Gastrocnemius medialis (tissue), 4 donors: ENCODE measurements at regions not wholly inside any gene's neighbourhood (a gene's known extent, or its start where the extent isn't known, plus 50 kb on each side); places are given as distances from the start of the nearest gene placed in this dataset.

ENCODE experiments used
- ATAC-seq, 2 donors: fragments of 150-250 bp; one replicate each; pipeline ENCODE4 v1.9.1; 2016
- DNase-seq, 2 donors: peaks; one replicate each; pipeline ENCODE4 v3.0.0-alpha.2; 2019
- H3K27ac ChIP-seq, 4 donors: fragments of 200-600 bp; sonication (generic); 1 replicate in 1 of 4; 2 replicates in 3 of 4; pipeline ENCODE4 v1.5.1; 2016 to 2018; ENCODE audit warnings: mild to moderate bottlenecking in 2 of 4, moderate library complexity in 1 of 4
- H3K27me3 ChIP-seq, 3 donors: fragments of 200-600 bp; sonication (generic) in 2 of 3; 1 replicate in 1 of 3; 2 replicates in 2 of 3; pipeline versions ENCODE4 v1.5.1 to v1.6.0; 2016 to 2019; ENCODE audit warnings: mild to moderate bottlenecking in 1 of 3, moderate library complexity in 1 of 3
- H3K36me3 ChIP-seq, 2 donors: fragments of 200-600 bp; sonication (generic) in 1 of 2; one replicate each; pipeline ENCODE4 v1.5.1; 2017 to 2018
- H3K4me1 ChIP-seq, 2 donors: fragments of 200-600 bp; sonication (generic) in 1 of 2; one replicate each; pipeline ENCODE4 v1.5.1; 2016 to 2017; ENCODE audit warnings: mild to moderate bottlenecking in 2 of 2
- H3K4me3 ChIP-seq, 4 donors: fragments of 200-600 bp; sonication (generic) in 3 of 4; 1 replicate in 1 of 4; 2 replicates in 3 of 4; pipeline ENCODE4 v1.5.1; 2016 to 2019; ENCODE audit warnings: mild to moderate bottlenecking in 2 of 4
- H3K9me3 ChIP-seq, 3 donors: fragments of 200-600 bp; sonication (generic) in 2 of 3; 1 replicate in 1 of 3; 2 replicates in 2 of 3; pipeline ENCODE4 v1.5.1; 2016 to 2019
- CTCF ChIP-seq, 5 experiments: fragments of 450-650 bp in 3 of 5; fragments of 200-600 bp in 2 of 5; sonication (generic) in 2 of 5; IDR thresholded peaks in 4 of 5; conservative IDR thresholded peaks in 1 of 5; 1 replicate in 4 of 5; 2 replicates in 1 of 5; pipeline ENCODE4 v1.5.1; 2016 to 2019; ENCODE audit warnings: antibody characterized with exemption in 5 of 5, mild to moderate bottlenecking in 3 of 5, moderate library complexity in 3 of 5
- POLR2A ChIP-seq, 2 donors: fragments of 450-650 bp; IDR thresholded peaks; one replicate each; pipeline ENCODE4 v1.6.1; 2017; ENCODE audit warnings: antibody characterized with exemption in 2 of 2, mild to moderate bottlenecking in 2 of 2, moderate library complexity in 2 of 2
- in situ Hi-C, 4 donors: fragments of 200-750 bp; cut with MboI; loops; one replicate each; pipeline versions ENCODE4 v1.15.0 to v1.8.0; 2017; ENCODE audit warnings: low sequenced_read_pairs in 4 of 4
- intact Hi-C: fragments of 100-400 bp; cut with DNase I; formaldehyde crosslinking; loops from one replicate; pipeline ENCODE4 v1.15.1; 2023; ENCODE audit warnings: low total_unique reads

GRCh38 chr3:78178209-78178608 lies 1138.3 kb downstream of the ROBO2 start:
- no peak overlapping the region for H3K27ac ChIP-seq
- no peak overlapping the region for H3K4me3 ChIP-seq
- no peaks in the 10 kb centered on the region for H3K9me3 ChIP-seq
- no peak for DNase-seq
- intact Hi-C loops, result no loop called here
- ATAC-seq, result no peak
- H3K27me3 ChIP-seq, result no peaks in the 10 kb centered on the region
- no peak for TF ChIP-seq CTCF (IDR thresholded peaks at IDR 0.05 in 4 of 5, conservative IDR thresholded peaks at IDR 0.05 in 1 of 5)
- TF ChIP-seq POLR2A (IDR thresholded peaks at IDR 0.05), result no peak
- in situ Hi-C loops, result no loop called here
- no peaks in the 10 kb centered on the region for H3K4me1 ChIP-seq
- H3K36me3 ChIP-seq, result no peaks in the 10 kb centered on the region

- Histone ChIP-seq H3K9me3 (no peaks in the 10 kb centered on the region), H3K4me3 (no peak overlapping the region), H3K4me1 (no peaks in the 10 kb centered on the region), H3K27ac (no peak overlapping the region), H3K27me3 (no peaks in the 10 kb centered on the region), H3K36me3 (no peaks in the 10 kb centered on the region)
- ATAC-seq (no peak), DNase-seq (no peak)
- TF ChIP-seq CTCF (IDR thresholded peaks at IDR 0.05 in 4 of 5, conservative IDR thresholded peaks at IDR 0.05 in 1 of 5) (no peak), POLR2A (IDR thresholded peaks at IDR 0.05) (no peak)
- intact Hi-C loops (no loop called here), in situ Hi-C loops (no loop called here)
These were observed 1139.0 kb downstream of the ROBO2 start for GRCh38 chr3:78178740-78179363.

GRCh38 chr3:78183906-78184599 lies 1144.2 kb downstream of the ROBO2 start:
- intact Hi-C loops (no loop called here), in situ Hi-C loops (no loop called here)
- no peak for ATAC-seq
- no peaks in the 10 kb centered on the region for H3K9me3 ChIP-seq
- TF ChIP-seq POLR2A (IDR thresholded peaks at IDR 0.05) (no peak), CTCF (IDR thresholded peaks at IDR 0.05 in 4 of 5, conservative IDR thresholded peaks at IDR 0.05 in 1 of 5) (no peak)
- H3K27ac ChIP-seq, result no peak overlapping the region
- no peaks in the 10 kb centered on the region for H3K4me1 ChIP-seq
- H3K36me3 ChIP-seq, result no peaks in the 10 kb centered on the region
- H3K4me3 ChIP-seq, result no peak overlapping the region
- no peaks in the 10 kb centered on the region for H3K27me3 ChIP-seq
- no peak for DNase-seq

- no peak overlapping the region for H3K4me3 ChIP-seq
- DNase-seq (no peak), ATAC-seq (no peak)
- in situ Hi-C loops, result no loop called here
- no peak for TF ChIP-seq POLR2A (IDR thresholded peaks at IDR 0.05)
- TF ChIP-seq CTCF (IDR thresholded peaks at IDR 0.05 in 4 of 5, conservative IDR thresholded peaks at IDR 0.05 in 1 of 5), result no peak
- intact Hi-C loops, result no loop called here
- no peak overlapping the region for H3K27ac ChIP-seq
- no peaks in the 10 kb centered on the region for H3K36me3 ChIP-seq
- no peaks in the 10 kb centered on the region for H3K4me1 ChIP-seq
- H3K9me3 ChIP-seq, result no peaks in the 10 kb centered on the region
- H3K27me3 ChIP-seq, result no peaks in the 10 kb centered on the region
These were observed 1146.5 kb downstream of the ROBO2 start for GRCh38 chr3:78186404-78186803.
